CD1c-positive myeloid dendritic cell (primary cell): ENCODE measurements at regions not wholly inside any gene's neighbourhood (a gene's known extent, or its start where the extent isn't known, plus 50 kb on each side); places are given as distances from the start of the nearest gene placed in this dataset.

Experiments used
- DNase-seq: peaks from one replicate; pipeline ENCODE4 v3.0.0-alpha.2; 2016; ENCODE audit errors: extremely low spot score

DNA sequence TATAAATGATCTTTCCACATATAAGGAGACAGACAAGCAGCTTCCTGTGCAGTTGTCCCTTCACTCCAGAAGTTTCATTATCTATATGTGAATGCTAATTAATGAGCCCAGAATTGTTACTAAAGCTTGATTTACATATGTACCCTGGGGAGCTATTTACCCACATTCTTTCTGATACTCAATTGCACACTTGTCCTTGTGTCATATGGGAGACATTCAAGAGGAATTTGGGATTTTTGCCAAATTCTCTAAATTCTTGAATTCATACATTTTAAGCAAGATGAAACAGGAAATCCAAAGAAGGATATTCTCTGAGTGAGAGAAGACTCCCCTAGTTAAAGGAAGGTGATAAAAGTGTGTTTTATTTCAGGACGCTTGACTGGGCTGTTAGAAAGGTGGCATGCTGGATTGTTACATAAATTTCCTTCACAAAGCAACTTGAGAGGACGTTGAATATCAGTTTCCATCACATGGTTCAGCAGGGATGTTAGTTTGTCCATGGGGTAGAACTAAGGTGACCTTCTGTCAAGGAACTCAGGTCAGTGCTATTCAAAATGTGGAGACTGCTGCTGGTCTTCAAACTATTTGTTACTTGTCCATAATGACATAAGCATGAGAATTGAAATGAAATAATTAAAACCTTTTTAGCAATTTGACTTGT is 368.2 kb downstream of the IRS1 start:
- no peak for DNase-seq

DNA sequence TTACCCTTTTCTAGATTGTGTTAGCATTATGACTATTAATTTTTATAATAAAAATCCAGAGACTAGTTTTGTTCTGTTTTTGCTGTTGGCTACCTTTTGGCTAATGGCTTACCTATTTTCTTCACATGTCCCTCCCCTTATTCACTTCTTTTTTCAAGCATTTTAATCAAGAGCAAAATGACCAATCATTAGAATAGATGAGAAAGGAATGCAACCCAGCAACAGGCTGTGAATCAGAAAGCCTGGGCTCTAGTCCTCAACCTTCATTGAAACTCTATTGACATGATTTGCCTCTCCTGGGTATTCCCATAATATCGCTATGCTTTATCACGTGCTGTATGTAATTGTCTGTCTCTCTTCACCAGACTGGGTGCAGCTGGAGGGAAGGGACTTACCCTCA is 370.1 kb downstream of the IRS1 start:
- DNase-seq, result no peak

DNA sequence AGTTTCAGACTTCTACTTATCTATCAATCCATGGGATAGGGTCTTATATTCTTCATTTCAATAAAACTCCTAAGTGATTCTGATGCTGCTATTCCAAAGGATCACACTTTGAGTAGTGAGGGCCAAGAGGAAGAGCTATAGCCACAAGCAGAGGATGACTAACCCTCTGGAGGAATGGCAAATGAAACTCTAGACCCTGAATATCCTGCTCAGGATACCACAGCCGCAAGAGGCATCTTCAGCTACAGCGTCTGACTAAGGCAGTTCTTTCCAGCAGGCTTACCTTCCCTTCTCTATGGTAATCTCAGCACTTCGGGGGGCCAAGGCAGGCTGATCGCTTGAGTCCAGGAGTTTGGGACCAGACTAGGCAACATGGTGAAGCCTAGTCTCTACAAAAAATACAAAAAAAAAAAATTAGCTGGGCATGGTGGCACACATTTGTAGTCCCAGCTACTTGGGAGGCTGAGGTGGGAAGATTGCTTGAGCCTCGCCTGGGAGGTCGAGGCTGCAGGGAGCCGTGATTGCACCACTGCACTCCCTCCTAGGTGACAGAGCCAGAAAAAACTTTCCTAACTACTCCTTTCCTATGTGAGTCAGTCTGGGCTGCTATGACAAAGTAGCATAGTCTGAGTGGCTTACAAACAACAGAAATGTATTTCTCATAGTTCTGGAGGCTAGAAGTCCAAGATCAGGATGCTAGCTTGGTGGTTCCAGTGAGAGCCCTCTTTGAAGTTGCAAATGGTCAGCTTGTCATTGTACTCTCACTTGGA is 371.9 kb downstream of the IRS1 start:
- DNase-seq, result no peak

DNA sequence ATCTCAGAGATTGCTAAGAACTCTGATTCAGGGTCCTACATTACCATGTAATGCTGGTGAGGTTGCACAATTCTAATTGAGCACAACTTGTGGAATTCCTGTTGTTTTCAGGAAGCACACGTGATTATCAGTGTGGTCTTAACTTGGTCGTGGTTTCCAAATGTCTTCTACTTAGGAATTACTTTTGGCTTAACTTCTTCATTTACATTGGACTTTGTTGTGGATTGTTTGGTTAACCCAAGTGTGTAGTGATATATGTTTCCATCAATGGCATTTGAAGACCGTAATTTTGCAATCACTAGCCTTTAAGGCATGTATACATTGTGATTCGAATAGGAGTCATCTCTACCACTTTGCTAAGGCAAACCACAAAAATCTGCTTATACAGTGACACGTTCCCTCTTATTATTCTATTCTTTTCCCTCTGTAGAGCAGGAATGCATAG is 373.3 kb downstream of the IRS1 start:
- DNase-seq, result peak; percentile 11

DNA sequence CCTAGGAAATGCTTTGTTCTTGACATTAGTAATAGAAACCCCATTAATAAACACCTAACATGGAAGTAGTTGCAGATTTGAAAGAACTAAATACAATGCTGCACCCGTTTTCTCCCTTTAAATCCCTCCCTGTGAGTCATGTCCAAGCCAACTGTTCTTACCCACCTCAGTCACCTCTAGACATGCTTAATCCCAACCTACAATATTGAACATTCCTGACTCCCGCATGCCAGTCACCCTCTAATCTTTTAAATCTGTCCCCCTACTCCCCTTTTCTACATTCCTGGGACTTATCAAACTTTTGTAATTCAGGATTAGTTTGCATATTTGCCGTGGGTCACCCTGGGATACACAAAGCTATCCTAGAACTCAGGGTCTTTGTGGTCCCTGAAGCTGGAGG is 374.6 kb downstream of the IRS1 start:
- no peak for DNase-seq

DNA sequence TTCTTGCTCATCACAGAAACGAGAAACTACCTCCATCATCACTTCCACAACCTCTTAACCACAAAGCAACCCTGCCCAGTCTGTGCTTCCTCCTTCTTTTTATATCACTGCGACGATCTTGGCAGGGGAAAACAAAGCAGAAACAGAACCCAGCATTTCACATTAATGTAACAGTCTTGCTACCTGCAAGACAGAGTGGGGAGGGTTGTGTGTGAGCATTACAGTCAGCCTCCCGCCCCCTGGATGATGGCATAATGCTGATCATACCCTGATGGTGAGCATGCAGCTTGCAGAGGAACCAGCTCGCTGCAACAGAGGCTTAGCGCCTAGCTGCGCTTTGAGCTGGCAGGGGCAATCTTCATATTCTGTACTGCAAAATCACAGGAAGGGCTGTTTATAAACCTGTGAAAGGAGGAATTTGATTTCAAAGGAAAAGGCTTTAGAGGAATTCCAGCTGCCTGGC is 376.1 kb downstream of the IRS1 start:
- peak; percentile 73 for DNase-seq

DNA sequence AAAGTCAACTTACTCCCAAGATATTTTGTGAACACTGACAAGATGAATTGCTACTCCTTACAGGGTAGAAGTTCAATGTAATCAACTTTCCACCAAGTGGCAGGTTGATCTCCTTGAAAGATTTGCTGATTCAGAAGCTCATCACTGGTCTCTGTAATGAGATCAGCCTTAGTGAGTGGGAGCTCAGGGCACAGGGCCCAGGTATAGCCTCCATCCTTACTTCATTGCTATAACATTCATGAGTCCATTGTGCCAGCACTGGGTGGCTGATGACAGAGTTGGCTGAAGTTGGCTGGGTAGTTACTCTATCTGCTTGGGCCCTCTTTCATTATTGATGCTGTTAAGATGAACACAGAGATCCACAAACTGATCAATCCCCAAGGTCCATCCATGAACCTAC is 379.0 kb downstream of the IRS1 start:
- no peak for DNase-seq

DNA sequence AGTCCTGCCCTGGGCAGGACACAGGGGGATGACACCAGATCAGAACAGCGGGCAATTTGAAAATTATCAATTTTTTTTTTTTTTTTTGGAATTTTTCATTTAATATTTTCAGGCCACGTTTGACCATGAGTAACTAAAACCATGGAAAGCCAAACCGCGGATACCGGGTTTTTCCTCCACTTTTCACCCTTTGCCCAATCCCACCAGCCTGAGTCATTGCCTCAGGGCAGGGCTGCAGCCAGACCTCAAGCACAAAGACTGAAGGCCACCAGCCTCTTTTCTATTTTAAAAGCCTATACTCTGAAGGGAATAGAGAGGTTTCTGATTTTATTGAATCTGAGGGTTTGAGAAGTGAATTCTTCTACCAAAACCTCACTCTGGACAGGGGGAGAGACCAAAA is 381.1 kb downstream of the IRS1 start:
- no peak for DNase-seq

DNA sequence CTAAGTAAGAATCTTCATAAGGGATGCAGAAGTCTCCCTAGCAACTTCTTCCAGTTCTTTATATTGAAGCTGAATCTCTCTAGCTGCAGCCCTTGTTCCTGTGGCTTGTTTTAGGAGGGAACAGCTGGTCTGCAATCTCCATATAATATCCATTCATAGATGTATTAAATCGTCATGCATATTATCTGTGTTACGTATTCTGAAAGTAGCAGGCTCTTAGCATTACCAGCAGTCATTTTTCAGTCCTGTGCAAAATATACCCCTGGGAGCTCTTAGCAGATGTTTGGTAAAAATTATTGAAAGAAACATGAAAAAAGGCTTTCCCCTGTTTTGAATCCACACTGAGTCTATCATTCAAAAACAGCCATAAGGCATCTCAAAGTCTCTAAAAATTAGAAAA is 385.3 kb downstream of the IRS1 start:
- no peak for DNase-seq

DNA sequence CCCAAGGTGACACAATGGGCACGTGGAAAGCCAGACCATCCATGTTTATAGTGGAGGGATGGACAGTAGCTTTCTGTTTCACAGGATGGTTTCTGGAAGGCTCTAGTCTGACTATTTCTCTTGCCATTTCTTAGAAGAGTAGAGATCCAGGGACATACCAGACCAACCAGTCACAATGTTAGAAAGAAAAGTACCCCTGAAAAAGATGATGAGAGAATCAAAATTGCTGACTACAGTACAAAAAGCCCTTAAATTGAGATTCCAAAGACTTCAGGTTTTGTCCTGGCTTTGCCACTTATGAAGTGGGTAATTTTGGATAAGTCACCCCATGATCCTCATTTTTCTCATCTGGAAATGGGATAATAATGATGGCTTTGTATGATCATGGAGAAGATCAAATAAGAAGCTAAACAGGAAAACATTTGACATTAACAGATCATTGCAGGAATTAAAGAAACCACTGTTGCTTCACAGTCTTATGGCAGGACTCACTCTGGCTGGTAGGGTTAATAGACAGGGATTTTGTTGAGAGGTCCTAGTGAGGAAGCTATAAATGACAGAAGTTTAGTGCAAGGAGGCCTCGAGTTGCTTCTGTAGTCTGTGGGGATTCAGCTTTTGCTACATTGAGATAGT is 386.0 kb downstream of the IRS1 start:
- no peak for DNase-seq

DNA sequence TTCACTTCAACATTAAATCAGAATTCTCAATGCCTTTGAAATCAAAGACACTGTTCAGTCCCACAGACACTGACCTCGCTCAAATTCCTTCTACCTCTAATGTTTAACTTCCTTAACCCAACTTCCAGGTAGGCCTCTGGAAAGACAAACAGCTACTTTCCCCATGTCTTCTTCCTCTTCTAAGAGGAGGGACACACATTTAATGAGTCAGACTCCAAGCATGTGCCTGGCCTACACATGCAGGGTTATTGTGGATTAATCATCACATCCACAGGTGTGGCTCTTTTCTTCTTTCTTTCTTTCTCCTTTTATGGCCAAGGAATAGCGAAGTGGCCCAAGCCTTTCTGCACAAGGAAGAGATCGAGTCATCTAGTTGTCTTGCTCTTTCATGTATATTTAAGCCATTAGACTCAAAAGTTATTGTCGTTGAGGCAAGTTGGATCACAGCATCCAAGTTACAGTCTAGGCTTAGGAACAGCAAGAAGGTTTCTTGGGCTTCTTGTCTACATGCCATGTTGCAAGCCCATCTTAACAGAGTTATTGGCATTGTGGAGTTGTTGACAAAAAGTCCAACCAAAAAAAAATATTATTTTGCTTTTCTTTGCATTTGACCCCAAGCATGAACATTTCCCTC is 387.8 kb downstream of the IRS1 start:
- no peak for DNase-seq

DNA sequence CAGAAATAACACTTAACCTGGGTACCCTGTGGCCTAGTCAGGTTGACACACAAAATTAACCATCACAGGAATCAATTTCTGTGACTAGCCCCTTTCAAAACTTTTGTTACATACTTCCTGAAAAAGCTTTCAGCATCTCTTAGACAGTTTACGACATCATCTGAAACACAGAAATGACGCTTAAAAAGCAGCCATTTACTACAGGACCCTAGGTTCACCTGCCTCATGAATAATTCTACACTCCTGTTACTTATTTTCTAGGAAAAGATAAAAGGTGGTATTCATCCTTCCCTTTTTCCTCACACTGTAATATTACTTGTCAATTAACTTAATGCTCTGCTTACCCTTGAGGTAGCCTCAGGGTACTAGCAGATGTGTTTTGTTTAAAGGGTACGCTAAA is 388.4 kb downstream of the IRS1 start:
- DNase-seq, result no peak

DNA sequence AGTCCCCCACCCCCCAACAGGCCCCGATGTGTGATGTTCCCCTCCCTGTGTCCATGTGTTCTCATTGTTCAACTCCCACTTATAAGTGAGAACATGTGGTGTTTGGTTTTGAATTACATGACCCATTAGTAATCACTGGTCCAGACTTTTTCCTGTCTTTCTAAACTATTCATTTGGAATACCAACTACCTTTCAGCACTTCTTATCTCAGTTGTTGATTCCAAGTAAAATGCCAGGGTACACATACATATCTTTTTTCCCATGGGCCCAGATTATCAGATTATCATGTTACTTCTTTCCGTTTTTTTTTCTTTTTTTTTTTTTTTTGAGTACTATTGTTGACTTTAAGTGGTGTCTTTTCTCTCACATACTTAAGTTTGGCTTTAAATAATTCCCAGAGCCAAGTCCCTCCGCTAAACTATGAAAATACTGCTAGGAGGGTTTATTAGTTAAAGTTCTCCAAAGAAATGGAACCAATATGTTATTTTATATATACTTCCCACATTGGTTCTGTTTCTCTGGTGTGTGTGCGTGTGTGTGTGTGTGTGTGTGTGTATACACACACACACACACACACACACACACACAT is 389.3 kb downstream of the IRS1 start:
- no peak for DNase-seq

DNA sequence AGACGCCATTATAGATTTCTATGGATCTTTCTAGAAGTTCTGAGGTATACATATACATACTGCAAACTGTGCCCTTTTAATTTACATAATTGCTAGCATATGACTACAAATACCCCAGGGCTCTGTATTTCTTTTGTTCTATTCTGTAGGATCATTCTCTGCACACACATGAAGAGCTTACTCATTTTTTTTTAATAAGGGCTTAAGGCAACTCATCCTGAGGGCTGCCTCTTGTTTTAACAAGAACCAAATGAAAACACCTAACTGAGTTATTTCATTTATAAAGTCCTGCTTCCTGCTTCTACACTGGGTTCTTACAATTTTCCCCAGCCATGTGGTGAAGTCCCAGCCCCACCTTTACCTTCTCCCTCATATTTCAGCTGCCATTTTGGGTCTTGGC is 390.5 kb downstream of the IRS1 start:
- DNase-seq, result no peak

DNA sequence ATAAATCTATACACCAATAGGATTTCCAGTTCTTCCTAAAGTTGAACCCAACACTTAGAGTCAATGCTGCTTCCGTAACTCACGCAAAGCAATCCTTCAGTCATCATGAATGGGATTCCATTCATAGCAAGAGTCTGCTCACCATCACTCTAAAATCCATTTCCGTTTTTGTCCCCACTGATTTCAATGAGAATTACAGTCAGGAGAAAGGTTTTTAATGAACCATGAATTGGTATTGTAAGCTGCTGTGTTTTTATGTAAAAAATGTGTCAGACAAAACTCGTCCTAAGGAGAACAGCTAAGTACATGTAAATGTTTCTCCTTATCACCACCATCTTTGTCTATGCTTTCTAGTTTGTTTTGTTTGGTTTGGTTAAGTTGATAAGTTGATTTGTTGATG is 391.5 kb downstream of the IRS1 start:
- no peak for DNase-seq

DNA sequence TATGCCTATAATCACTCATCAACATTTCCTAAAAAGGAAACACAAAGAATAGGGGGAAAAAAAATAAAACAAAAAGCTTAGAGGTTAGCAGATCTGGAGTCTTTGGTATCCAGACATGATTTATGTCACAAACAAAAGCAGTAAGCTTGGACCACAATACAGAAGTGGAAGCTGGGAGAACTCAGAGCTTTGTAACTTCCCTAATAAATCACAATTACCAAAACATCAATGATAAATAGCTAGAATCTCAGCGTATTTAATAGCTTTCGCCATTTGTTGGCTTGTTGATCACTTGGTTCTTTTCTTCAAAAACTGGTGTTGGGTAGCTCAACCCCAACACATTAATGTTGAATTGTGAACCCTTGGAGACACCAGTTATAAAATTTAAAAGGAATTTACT is 392.5 kb downstream of the IRS1 start:
- no peak for DNase-seq

DNA sequence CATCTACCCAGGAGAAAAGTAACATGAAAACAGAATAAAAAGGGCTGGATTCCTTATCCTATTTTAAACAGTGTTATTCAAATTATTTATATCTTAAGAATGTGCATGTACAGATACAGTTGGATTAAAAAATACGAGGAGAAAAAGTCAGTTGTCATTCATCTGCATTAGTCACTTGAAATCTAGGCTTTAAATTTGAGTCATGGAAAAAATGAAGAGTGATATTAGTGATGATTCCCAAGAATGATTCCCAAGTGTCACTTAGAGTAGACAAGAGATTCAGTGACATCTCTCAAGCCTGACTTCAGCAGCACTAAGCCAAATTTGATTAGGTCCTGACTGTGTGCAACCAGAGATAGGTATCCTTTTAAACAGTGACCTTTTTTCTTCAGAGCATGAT is 394.2 kb downstream of the IRS1 start:
- DNase-seq, result no peak

DNA sequence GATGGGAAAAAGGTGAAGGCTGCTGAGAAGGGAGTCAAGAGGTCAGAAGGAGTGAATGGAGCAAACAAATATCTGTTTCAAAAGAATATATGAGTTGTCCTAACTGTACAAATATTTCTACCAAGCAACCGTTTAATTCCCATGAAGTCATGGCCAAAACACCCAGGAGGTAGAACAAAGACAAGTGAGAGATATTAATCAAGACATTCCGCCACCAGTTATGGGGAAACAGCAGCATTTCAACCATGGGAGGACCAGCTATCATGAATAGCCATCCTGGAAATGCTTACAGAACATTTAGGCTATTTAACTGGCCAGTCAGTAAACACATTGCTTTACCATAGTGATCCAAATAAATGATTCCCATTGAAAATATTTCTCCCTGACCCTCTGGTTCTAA is 396.3 kb downstream of the IRS1 start:
- no peak for DNase-seq

DNA sequence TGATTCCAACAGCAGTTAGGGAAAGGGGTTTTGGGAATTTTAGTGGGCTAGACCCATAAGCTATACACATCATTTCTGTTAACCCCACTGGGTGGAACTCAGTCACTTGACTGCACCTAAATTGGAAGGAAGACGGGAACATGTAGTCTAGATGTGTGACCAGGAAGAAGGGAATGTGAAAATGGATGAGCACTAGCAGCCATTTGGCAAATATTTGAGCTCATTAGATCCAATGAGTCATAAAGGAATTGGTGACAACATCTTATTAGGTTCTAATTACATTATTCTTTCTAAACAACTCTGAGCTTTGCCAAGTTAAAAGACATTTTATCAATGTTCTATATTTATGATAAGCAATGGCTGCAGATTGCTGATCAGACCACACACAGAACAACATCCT is 400.6 kb downstream of the IRS1 start:
- DNase-seq, result no peak

DNA sequence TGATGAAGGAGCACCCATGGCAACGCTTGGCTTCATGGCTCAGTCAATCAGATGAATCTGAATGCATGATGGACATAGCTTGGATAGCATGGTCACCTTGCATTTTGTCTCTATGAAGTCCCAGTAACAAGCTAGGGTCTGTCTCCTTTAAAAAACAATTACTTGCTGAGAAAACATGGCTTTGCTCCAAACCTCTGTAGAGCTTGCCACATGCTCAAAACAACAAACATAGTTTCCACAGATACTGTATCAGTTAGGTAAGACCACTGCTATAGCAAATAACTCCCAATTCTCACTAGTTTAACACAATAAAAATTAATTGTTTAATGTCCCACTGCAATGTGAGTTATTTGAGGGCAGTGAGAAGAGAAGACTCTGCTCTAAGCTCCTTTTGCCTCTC is 401.0 kb downstream of the IRS1 start:
- DNase-seq, result no peak

DNA sequence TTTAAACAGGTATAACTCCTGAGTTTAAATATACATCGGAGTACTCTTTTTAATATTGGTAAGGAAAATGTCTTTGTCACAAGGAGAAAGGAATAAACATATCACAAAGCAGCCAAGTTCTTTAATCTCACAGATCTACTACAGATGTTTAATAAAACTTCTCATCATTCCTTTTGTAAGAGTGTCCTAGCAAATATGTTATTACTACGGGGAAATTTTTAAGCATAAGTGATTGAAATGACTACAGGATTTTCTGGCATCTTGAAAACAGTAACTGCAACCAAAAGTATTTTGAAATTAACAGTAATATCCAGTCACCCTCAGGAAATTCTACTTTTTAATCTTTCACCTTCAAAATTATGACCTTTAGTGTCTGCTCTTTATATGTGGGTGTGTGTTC is 403.1 kb downstream of the IRS1 start:
- no peak for DNase-seq

DNA sequence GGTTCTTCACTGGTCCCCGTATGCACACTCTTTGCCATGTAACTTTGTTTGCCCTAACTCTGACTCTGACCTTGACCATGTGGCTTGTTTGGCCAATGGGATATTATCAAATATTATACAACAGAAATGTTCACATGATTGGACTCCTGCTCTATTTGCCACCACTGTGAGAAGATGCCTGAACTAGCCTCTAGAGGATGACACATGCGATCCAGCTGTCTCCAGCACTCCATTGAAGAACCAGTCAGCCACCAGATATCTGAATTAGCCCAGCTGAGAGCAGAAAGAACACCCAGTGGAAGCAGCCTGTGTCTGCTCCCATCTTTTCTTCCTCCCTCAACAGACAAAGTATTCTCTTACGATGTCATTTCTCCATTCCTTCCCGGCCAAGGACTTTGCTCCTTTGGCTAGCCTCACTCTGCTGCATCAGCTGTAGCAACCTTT is 412.1 kb downstream of the IRS1 start:
- no peak for DNase-seq
